HFFc6 (cell line): ENCODE measurements at regions not wholly inside any gene's neighbourhood (a gene's known extent, or its start where the extent isn't known, plus 50 kb on each side); places are given as distances from the start of the nearest gene placed in this dataset.

Source experiments
- DNase-seq: peaks from one replicate; pipeline ENCODE4 v3.0.0-alpha.2; 2018
- H3K27ac Mint-ChIP-seq: 2 replicates; pipeline ENCODE4 v1.8.0; 2020; ENCODE audit warnings: mild to moderate bottlenecking, mixed read lengths
- H3K27me3 Mint-ChIP-seq: 2 replicates; pipeline ENCODE4 v1.8.0; 2021; ENCODE audit warnings: mild to moderate bottlenecking, moderate library complexity, mixed read lengths; ENCODE audit not compliant: insufficient read depth
- H3K36me3 Mint-ChIP-seq: 2 replicates; pipeline ENCODE4 v1.8.0; 2021; ENCODE audit warnings: low read depth, mixed read lengths
- H3K4me1 Mint-ChIP-seq: 2 replicates; pipeline ENCODE4 v1.8.0; 2020; ENCODE audit warnings: low read depth, mixed read lengths
- H3K4me3 Mint-ChIP-seq: 2 replicates; pipeline ENCODE4 v1.8.0; 2020; ENCODE audit warnings: mild to moderate bottlenecking, moderate library complexity, mixed read lengths
- H3K9me3 Mint-ChIP-seq: 2 replicates; pipeline ENCODE4 v1.8.0; 2020; ENCODE audit warnings: mild to moderate bottlenecking, mixed read lengths
- TF ChIP-seq, protein P1 (sequence below): fragments of 200-600 bp; sonication (generic); IDR thresholded peaks from 2 replicates; pipeline ENCODE4 v1.5.0; 2021; ENCODE audit warnings: antibody characterized with exemption, mild to moderate bottlenecking

DNA sequence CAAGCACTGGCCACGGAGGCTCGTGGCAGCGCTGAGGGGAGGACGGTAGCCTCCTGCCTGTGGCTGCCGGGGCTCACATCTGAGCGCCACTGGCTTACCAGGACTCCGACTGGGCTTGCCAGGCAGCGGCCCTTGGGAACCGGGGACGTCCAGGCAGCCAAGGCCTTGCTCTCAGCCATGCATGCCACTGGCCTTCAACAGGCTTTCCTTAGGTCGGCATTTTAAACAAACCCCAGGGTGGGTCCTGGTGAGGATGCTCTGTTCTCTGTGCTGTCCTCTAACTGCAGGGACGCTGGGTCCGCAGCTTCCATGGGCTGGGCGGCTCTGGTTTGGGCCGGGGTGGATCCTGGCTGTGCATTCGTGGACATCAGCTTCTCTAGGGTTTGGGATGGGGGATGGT is 59.1 kb upstream of the BHLHE23 start:
- Mint-ChIP-seq H3K27me3 (peaks cover 32% of the 10 kb centered on the region), H3K9me3 (peaks cover 4% of the 10 kb centered on the region), H3K4me3 (no peak overlapping the region), H3K27ac (no peak overlapping the region), H3K4me1 (peaks cover 4% of the 10 kb centered on the region), H3K36me3 (no peaks in the 10 kb centered on the region)
- TF ChIP-seq, protein P1, sequence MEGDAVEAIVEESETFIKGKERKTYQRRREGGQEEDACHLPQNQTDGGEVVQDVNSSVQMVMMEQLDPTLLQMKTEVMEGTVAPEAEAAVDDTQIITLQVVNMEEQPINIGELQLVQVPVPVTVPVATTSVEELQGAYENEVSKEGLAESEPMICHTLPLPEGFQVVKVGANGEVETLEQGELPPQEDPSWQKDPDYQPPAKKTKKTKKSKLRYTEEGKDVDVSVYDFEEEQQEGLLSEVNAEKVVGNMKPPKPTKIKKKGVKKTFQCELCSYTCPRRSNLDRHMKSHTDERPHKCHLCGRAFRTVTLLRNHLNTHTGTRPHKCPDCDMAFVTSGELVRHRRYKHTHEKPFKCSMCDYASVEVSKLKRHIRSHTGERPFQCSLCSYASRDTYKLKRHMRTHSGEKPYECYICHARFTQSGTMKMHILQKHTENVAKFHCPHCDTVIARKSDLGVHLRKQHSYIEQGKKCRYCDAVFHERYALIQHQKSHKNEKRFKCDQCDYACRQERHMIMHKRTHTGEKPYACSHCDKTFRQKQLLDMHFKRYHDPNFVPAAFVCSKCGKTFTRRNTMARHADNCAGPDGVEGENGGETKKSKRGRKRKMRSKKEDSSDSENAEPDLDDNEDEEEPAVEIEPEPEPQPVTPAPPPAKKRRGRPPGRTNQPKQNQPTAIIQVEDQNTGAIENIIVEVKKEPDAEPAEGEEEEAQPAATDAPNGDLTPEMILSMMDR: no peak
- no peak for DNase-seq

DNA sequence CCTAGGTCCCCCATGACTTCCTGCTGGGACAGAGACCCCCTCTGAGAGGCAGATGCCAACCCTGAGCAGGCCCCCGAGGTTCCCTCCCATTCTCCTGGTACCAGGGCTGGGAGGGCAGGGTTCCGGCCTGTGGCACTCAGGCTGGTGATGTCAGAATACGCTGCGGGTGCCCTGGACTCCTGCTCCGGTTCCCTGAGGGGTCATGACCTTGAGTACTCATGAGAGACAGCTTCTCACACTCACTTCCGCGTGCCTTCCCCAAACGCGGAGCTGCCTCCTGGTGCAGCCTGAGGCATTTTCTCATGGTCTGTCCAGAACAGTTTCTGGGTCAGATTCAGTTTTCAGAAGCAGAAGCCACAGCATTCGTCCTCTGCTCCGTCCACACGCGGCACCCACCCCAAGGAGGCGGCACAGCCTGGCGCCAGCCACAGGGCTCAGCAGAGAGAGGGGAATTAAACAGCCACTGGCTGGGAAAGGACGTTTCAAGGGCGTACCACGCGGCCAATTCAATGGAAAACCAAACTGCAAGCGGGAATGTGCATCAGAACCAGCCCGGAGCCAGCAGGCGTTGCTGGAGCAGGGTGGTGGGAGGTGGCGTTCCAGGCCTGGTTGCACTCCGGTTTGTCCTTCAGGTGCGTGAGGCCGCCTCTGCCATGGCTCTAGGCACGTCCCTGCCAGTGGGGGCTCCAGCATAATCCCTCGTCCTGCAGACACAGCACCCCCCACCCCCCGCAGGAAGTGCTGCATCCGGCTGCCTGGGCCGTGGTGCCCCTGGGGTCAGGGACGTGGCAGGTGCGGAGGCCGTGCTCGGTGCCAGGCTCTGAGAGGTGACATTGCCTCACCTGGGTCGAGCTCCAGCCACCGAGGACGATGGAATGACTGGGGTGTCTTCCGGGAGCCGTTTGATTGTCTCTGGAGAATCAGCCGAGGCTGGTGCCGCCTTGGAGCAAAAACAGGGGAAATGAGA is 58.3 kb upstream of the BHLHE23 start:
- no peak for DNase-seq
- Mint-ChIP-seq H3K36me3 (no peaks in the 10 kb centered on the region), H3K4me1 (no peaks in the 10 kb centered on the region), H3K27me3 (peaks cover 31% of the 10 kb centered on the region), H3K27ac (no peak overlapping the region), H3K9me3 (peaks cover 5% of the 10 kb centered on the region), H3K4me3 (no peak overlapping the region)
- TF ChIP-seq, protein P1: no peak

DNA sequence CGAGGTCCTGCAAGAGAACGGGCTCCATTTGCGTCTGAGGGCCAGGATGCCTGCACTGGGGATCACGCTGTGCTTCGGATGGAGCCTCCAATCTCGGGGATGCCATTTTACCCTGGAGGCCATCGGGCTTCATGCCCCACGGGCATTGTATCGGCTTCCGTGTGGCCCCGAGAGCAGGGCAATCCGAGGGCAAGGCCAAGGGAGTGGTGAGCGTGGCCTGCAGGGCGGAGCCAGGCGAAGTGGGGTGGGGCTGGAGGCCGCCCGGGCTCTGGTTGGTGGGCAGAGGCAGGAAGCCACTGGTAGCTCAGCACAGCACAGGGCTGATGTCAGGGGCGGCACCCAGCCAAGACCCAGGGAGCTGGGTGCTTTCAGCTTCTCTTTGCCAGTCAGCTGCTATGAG is 57.5 kb upstream of the BHLHE23 start:
- no peaks in the 10 kb centered on the region for H3K36me3 Mint-ChIP-seq
- TF ChIP-seq, protein P1: no peak
- H3K27ac Mint-ChIP-seq: no peak overlapping the region
- peaks cover 32% of the 10 kb centered on the region for H3K27me3 Mint-ChIP-seq
- no peak for DNase-seq
- no peaks in the 10 kb centered on the region for H3K4me1 Mint-ChIP-seq
- H3K4me3 Mint-ChIP-seq: no peak overlapping the region
- peaks cover 5% of the 10 kb centered on the region for H3K9me3 Mint-ChIP-seq

DNA sequence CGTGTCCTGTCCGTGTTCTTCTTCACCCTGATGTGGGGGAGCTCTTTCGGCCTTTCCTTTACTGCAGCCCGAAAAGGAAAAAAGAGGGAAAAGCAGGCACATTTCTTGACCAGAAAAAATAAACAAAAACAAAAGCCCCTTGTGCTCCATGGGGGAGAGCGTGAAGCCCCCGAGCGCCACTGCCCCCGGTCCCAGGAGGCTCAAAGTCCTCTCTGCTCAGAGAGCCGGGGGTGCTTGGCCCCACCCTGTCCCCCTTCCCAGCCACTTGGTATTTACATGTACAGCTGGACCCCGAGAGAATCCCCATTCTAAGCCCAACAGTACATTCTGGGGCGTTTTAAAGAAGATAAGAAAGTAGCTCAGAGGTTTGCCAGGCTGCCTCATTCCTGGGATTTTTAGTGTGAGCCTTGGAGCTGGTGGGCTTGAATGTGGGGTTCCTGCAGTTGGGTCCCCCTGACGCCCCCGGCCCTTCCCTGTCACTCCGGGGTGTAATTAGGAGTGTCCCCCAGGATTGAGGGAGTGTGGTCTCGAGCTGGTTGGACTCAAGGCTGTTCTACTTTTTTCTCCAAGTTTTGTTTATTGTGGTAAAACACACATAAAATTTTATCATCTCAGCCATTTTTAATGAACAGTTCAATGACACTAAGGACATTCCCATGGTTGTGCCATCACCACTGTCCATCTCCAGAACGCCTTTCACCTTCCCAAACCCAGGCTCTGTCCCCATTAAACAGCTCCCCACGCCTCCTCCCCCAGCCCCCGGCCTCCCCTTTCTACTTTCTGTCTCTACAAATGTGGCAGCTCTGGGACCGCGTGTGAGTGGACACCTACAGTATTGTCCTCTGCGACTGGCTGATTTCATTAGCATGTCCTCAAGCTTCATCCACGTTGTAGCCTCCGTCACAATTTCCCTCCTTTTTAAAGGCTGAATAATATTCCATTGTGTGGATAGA is 55.7 kb upstream of the BHLHE23 start:
- peaks cover 35% of the 10 kb centered on the region for H3K27me3 Mint-ChIP-seq
- no peaks in the 10 kb centered on the region for H3K4me1 Mint-ChIP-seq
- no peak for DNase-seq
- H3K36me3 Mint-ChIP-seq: no peaks in the 10 kb centered on the region
- peaks cover 5% of the 10 kb centered on the region for H3K9me3 Mint-ChIP-seq
- H3K27ac Mint-ChIP-seq: no peak overlapping the region
- H3K4me3 Mint-ChIP-seq: no peak overlapping the region
- TF ChIP-seq, protein P1: no peak

DNA sequence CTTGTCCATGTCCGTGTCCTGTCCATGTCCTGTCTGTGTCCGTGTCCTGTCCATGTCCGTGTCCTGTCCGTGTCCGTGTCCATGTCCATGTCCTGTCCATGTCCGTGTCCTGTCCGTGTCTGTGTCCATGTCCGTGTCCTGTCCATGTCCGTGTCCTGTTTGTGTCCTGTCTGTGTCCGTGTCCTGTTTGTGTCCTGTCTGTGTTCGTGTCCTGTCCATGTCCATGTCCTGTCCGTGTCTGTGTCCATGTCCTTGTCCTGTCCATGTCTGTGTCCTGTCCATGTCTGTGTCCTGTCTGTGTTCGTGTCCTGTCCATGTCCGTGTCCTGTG is 55.0 kb upstream of the BHLHE23 start:
- no peak overlapping the region for H3K4me3 Mint-ChIP-seq
- no peak overlapping the region for H3K27ac Mint-ChIP-seq
- peaks cover 35% of the 10 kb centered on the region for H3K27me3 Mint-ChIP-seq
- DNase-seq: no peak
- peaks cover 5% of the 10 kb centered on the region for H3K9me3 Mint-ChIP-seq
- no peaks in the 10 kb centered on the region for H3K4me1 Mint-ChIP-seq
- TF ChIP-seq, protein P1: no peak
- H3K36me3 Mint-ChIP-seq: no peaks in the 10 kb centered on the region
